NCI-H2081 treated with DMSO at 0.1 percent for 48 hours (cell line): ENCODE measurements at regions not wholly inside any gene's neighbourhood (a gene's known extent, or its start where the extent isn't known, plus 50 kb on each side); places are given as distances from the start of the nearest gene placed in this dataset.
"Not testable (repeated sequence)": the region's sequence is repeated elsewhere in the genome, so short reads cannot be mapped to it uniquely, and the experiment has no call there.

Experiments used
- DNase-seq: peaks from one replicate; lab custom pipeline; 2025; lab: John Stamatoyannopoulos, UW

GRCh38 chrX:87941841-87942240 is 424.2 kb downstream of the KLHL4 start:
- no peak for DNase-seq

GRCh38 chrX:87961471-87961870 is 443.9 kb downstream of the KLHL4 start:
- DNase-seq = peak; percentile 29

- DNase-seq = no peak
Measured at GRCh38 chrX:87968118-87968517, 450.5 kb downstream of the KLHL4 start.

GRCh38 chrX:87972121-87972520 is 454.5 kb downstream of the KLHL4 start:
- DNase-seq = not testable (repeated sequence)

GRCh38 chrX:87975365-87975764 is 457.8 kb downstream of the KLHL4 start:
- DNase-seq = no peak

GRCh38 chrX:88007873-88008272 is 490.3 kb downstream of the KLHL4 start:
- DNase-seq = not testable (repeated sequence)

GRCh38 chrX:88024022-88024421 is 506.4 kb downstream of the KLHL4 start:
- DNase-seq = no peak

- DNase-seq = no peak
Measured at GRCh38 chrX:88072339-88073030, 554.9 kb downstream of the KLHL4 start.

- DNase-seq = no peak
Measured at GRCh38 chrX:88101968-88102367, 584.4 kb downstream of the KLHL4 start.

GRCh38 chrX:88135735-88136134 is 611.3 kb upstream of the CPXCR1 start:
- peak; percentile 1 for DNase-seq

- no peak for DNase-seq
Measured at GRCh38 chrX:88136328-88136727, 610.7 kb upstream of the CPXCR1 start.

GRCh38 chrX:88146577-88146976 is 600.4 kb upstream of the CPXCR1 start:
- no peak for DNase-seq

- no peak for DNase-seq
Measured at GRCh38 chrX:88170553-88170952, 576.5 kb upstream of the CPXCR1 start.

GRCh38 chrX:88173932-88174440 is 573.0 kb upstream of the CPXCR1 start:
- DNase-seq = not testable (repeated sequence)

GRCh38 chrX:88202149-88202548 is 544.9 kb upstream of the CPXCR1 start:
- no peak for DNase-seq

- DNase-seq = no peak
Measured at GRCh38 chrX:88244066-88244465, 503.0 kb upstream of the CPXCR1 start.

- no peak for DNase-seq
Measured at GRCh38 chrX:88284844-88285243, 462.2 kb upstream of the CPXCR1 start.

- DNase-seq = not testable (repeated sequence)
Measured at GRCh38 chrX:88313972-88314371, 433.1 kb upstream of the CPXCR1 start.

- DNase-seq = no peak
Measured at GRCh38 chrX:88325634-88326033, 421.4 kb upstream of the CPXCR1 start.

GRCh38 chrX:88355252-88355651 is 391.8 kb upstream of the CPXCR1 start:
- DNase-seq = no peak

GRCh38 chrX:88366314-88366713 is 380.7 kb upstream of the CPXCR1 start:
- no peak for DNase-seq

GRCh38 chrX:88378406-88378805 is 368.6 kb upstream of the CPXCR1 start:
- DNase-seq = no peak

- DNase-seq = no peak
Measured at GRCh38 chrX:88397551-88397950, 349.5 kb upstream of the CPXCR1 start.

GRCh38 chrX:88416002-88416401 is 331.0 kb upstream of the CPXCR1 start:
- no peak for DNase-seq
